SK-N-SH treated with all-trans-retinoic acid at 6 μM for 48 hours (cell line): ENCODE measurements at regions not wholly inside any gene's neighbourhood (a gene's known extent, or its start where the extent isn't known, plus 50 kb on each side); places are given as distances from the start of the nearest gene placed in this dataset.

Experiments used
- ATAC-seq: fragments of 200-7000 bp; cut with Tn5 transposase; 3 replicates; pipeline ENCODE4 v1.9.1; 2020; ENCODE audit warnings: mild to moderate bottlenecking, moderate library complexity
- ARNTL ChIP-seq: fragments of 450-650 bp; formaldehyde crosslinking; IDR thresholded peaks from 2 replicates; pipeline ENCODE4 v1.5.0; 2020; ENCODE audit warnings: low read depth, mild to moderate bottlenecking, moderate library complexity, borderline replicate concordance
- BACH2 ChIP-seq: fragments of 250-450 bp; sonication (Bioruptor Pico); IDR thresholded peaks from 2 replicates; pipeline ENCODE4 v1.9.0; 2021; ENCODE audit warnings: mild to moderate bottlenecking, borderline replicate concordance
- CREB5 ChIP-seq: fragments of 250-450 bp; sonication (Bioruptor Pico); IDR thresholded peaks from 2 replicates; pipeline ENCODE4 v1.5.1; 2020; ENCODE audit warnings: low read depth, mild to moderate bottlenecking, moderate library complexity
- CSDC2 ChIP-seq: fragments of 250-450 bp; sonication (Bioruptor Pico); IDR thresholded peaks from 2 replicates; pipeline ENCODE4 v1.5.0; 2020; ENCODE audit warnings: mild to moderate bottlenecking, moderate library complexity
- CSRNP3 ChIP-seq: fragments of 250-450 bp; sonication (Bioruptor Pico); IDR thresholded peaks from 2 replicates; pipeline ENCODE4 v1.5.1; 2021; ENCODE audit warnings: mild to moderate bottlenecking, moderate library complexity
- ESRRG ChIP-seq: fragments of 250-450 bp; sonication (Bioruptor Pico); IDR thresholded peaks from 2 replicates; pipeline ENCODE4 v1.6.1; 2021; ENCODE audit warnings: mild to moderate bottlenecking
- GLIS3 ChIP-seq: fragments of 250-450 bp; sonication (Bioruptor Pico); IDR thresholded peaks from 2 replicates; pipeline ENCODE4 v1.5.0; 2020; ENCODE audit warnings: mild to moderate bottlenecking, moderate library complexity
- ISL1 ChIP-seq: fragments of 250-450 bp; sonication (Bioruptor Pico); IDR thresholded peaks from 2 replicates; pipeline ENCODE4 v2.1.2; 2022; ENCODE audit warnings: mild to moderate bottlenecking, moderate library complexity
- OSR1 ChIP-seq: fragments of 250-450 bp; sonication (Bioruptor Pico); IDR thresholded peaks from 2 replicates; pipeline ENCODE4 v1.8.0; 2022; ENCODE audit warnings: moderate library complexity, mild to moderate bottlenecking, inconsistent platforms
- PATZ1 ChIP-seq: fragments of 250-450 bp; sonication (Bioruptor Pico); IDR thresholded peaks from 2 replicates; pipeline ENCODE4 v1.8.0; 2020; ENCODE audit warnings: mild to moderate bottlenecking, moderate library complexity, borderline replicate concordance
- POU6F1 ChIP-seq: fragments of 250-450 bp; sonication (Bioruptor Pico); IDR thresholded peaks from 2 replicates; pipeline ENCODE4 v1.8.0; 2021; ENCODE audit warnings: low read depth, mild to moderate bottlenecking, moderate library complexity, borderline replicate concordance
- PPARA ChIP-seq: fragments of 250-450 bp; sonication (Bioruptor Pico); IDR thresholded peaks from 2 replicates; pipeline ENCODE4 v1.5.0; 2020; ENCODE audit warnings: mild to moderate bottlenecking, borderline replicate concordance
- RARB ChIP-seq: fragments of 250-450 bp; sonication (Bioruptor Pico); IDR thresholded peaks from 2 replicates; pipeline ENCODE4 v1.8.0; 2021; ENCODE audit warnings: mild to moderate bottlenecking, moderate library complexity
- SNAI2 ChIP-seq: fragments of 250-450 bp; sonication (Bioruptor Pico); IDR thresholded peaks from 2 replicates; pipeline ENCODE4 v1.5.0; 2020; ENCODE audit warnings: mild to moderate bottlenecking, moderate library complexity
- TCF4 ChIP-seq: fragments of 250-450 bp; sonication (Bioruptor Pico); IDR thresholded peaks from 2 replicates; pipeline ENCODE4 v1.8.0; 2021; ENCODE audit warnings: mild to moderate bottlenecking, moderate library complexity, borderline replicate concordance
- TOX ChIP-seq: fragments of 250-450 bp; sonication (Bioruptor Pico); IDR thresholded peaks from 2 replicates; pipeline ENCODE4 v1.8.0; 2021; ENCODE audit warnings: mild to moderate bottlenecking, moderate library complexity, borderline replicate concordance
- TSHZ2 ChIP-seq: fragments of 250-450 bp; sonication (Bioruptor Pico); IDR thresholded peaks from 2 replicates; pipeline ENCODE4 v1.5.0; 2020; ENCODE audit warnings: mild to moderate bottlenecking, moderate library complexity
- ZC3H10 ChIP-seq: fragments of 250-450 bp; sonication (Bioruptor Pico); IDR thresholded peaks from 2 replicates; pipeline ENCODE4 v1.5.1; 2021; ENCODE audit warnings: mild to moderate bottlenecking, moderate library complexity
- ZFP3 ChIP-seq: fragments of 250-450 bp; sonication (Bioruptor Pico); IDR thresholded peaks from 2 replicates; pipeline ENCODE4 v1.5.0; 2020; ENCODE audit warnings: mild to moderate bottlenecking, moderate library complexity
- ZFP30 ChIP-seq: fragments of 450-650 bp; formaldehyde crosslinking; IDR thresholded peaks from 2 replicates; pipeline ENCODE4 v1.5.0; 2022; ENCODE audit warnings: mild to moderate bottlenecking, moderate library complexity
- ZNF565 ChIP-seq: fragments of 450-650 bp; formaldehyde crosslinking; conservative IDR thresholded peaks from 2 replicates; pipeline ENCODE4 v1.5.0; 2020; ENCODE audit warnings: low read depth, mild to moderate bottlenecking, moderate library complexity
- ZNF70 ChIP-seq: fragments of 450-650 bp; formaldehyde crosslinking; IDR thresholded peaks from 2 replicates; pipeline ENCODE4 v1.5.0; 2020; ENCODE audit warnings: mild to moderate bottlenecking, moderate library complexity
- ZNF8 ChIP-seq: fragments of 450-650 bp; formaldehyde crosslinking; IDR thresholded peaks from 2 replicates; pipeline ENCODE4 v1.5.0; 2020; ENCODE audit warnings: mild to moderate bottlenecking, moderate library complexity

- no peak for TF ChIP-seq ZFP30 (CRISPR knock-in tag)
- TF ChIP-seq TSHZ2: no peak
- no peak for TF ChIP-seq POU6F1 (CRISPR knock-in tag)
- TF ChIP-seq CSRNP3 (CRISPR knock-in tag): no peak
- TF ChIP-seq TOX: no peak
- no peak for TF ChIP-seq TCF4 (CRISPR knock-in tag)
- TF ChIP-seq BACH2 (CRISPR knock-in tag): no peak
- no peak for TF ChIP-seq GLIS3 (CRISPR knock-in tag)
- no peak for TF ChIP-seq ZC3H10
- TF ChIP-seq RARB: no peak
- TF ChIP-seq OSR1 (CRISPR knock-in tag): no peak
- TF ChIP-seq ARNTL: no peak
- no peak for TF ChIP-seq ZNF70 (CRISPR knock-in tag)
- TF ChIP-seq CREB5 (CRISPR knock-in tag): no peak
- TF ChIP-seq ESRRG (CRISPR knock-in tag): no peak
- no peak for TF ChIP-seq ISL1 (CRISPR knock-in tag)
- TF ChIP-seq CSDC2 (CRISPR knock-in tag): no peak
- no peak for TF ChIP-seq SNAI2 (CRISPR knock-in tag)
- TF ChIP-seq PPARA: no peak
- TF ChIP-seq ZNF565 (CRISPR knock-in tag): no peak
- no peak for ATAC-seq
Measured at GRCh38 chr22:22093743-22094142, 111.2 kb upstream of the TOP3B start.

GRCh38 chr22:22092974-22093373 lies 110.4 kb upstream of the TOP3B start:
- TF ChIP-seq POU6F1 (CRISPR knock-in tag): no peak
- no peak for TF ChIP-seq CSRNP3 (CRISPR knock-in tag)
- no peak for TF ChIP-seq SNAI2 (CRISPR knock-in tag)
- no peak for TF ChIP-seq ZNF70 (CRISPR knock-in tag)
- TF ChIP-seq ZNF8 (CRISPR knock-in tag): no peak
- TF ChIP-seq CSDC2 (CRISPR knock-in tag): no peak
- TF ChIP-seq PATZ1: no peak
- TF ChIP-seq ZFP30 (CRISPR knock-in tag): no peak
- TF ChIP-seq TSHZ2: no peak
- no peak for TF ChIP-seq ARNTL
- TF ChIP-seq RARB: no peak
- no peak for TF ChIP-seq OSR1 (CRISPR knock-in tag)
- no peak for TF ChIP-seq TCF4 (CRISPR knock-in tag)
- no peak for TF ChIP-seq TOX
- TF ChIP-seq ESRRG (CRISPR knock-in tag): no peak
- TF ChIP-seq ISL1 (CRISPR knock-in tag): no peak
- no peak for TF ChIP-seq ZNF565 (CRISPR knock-in tag)
- TF ChIP-seq GLIS3 (CRISPR knock-in tag): no peak
- no peak for TF ChIP-seq ZFP3 (CRISPR knock-in tag)
- ATAC-seq: no peak
